Ecto neural progenitor cell (in vitro differentiated cells): ENCODE measurements at regions not wholly inside any gene's neighbourhood (a gene's known extent, or its start where the extent isn't known, plus 50 kb on each side); places are given as distances from the start of the nearest gene placed in this dataset.
"Not testable (repeated sequence)": the region's sequence is repeated elsewhere in the genome, so short reads cannot be mapped to it uniquely, and the experiment has no call there.

Experiments
- DNase-seq: peaks from one replicate; pipeline ENCODE4 v3.0.0-alpha.2; 2018; ENCODE audit warnings: low spot score

DNA sequence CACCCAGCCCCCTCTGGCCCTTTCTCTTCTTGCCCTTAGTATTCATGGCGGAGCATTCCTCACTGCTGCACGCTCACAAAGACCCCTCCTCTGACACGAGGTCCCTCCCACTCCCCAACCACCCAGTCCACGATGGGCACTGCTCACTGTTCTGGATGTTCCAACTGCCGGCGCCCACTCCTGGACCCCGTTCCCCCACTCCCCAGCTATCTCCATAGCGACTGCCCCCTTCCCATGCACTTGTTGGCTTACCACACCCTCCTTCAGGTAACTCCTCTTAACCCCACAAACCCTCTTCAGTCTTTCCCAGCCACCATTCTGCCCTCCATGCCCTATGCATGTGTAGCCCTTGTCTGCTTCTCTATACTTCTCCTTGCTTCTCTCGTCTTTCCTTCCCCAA, 961.5 kb upstream of the DEFB115 start:
- not testable (repeated sequence) for DNase-seq

DNA sequence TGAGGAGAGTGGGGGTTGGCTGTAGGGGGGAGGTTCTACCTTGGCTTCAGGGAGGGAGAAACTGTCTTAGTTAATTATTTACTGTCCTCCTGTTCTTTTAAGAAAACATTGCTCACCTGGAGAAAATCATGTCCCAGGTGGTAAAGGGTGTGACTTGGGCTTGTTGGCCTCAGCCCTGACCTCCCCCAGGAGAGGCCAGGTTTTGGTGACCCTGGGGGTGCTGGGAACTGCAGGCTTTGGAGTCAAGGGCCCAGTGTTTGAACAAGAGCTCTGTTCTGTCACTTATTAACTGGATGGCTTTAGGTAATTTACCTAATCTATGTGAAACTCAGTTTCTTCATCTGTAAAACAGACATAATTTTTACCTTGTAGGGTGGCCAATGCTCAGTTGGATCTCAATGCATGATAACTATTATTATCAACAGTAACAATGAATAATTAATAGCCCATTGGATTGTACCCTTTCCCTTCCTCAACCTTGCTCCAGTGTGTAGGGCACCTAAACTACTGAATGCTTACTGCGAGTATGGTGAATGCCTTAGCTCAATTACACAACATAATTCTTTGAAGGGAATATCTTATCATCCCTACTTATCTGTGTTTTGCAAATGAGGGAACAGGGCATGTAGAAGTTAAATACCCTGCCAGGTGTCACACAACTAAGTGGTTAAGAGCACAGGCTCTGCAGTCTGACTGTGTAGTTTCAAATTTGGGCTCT, 959.4 kb upstream of the DEFB115 start:
- not testable (repeated sequence) for DNase-seq

DNA sequence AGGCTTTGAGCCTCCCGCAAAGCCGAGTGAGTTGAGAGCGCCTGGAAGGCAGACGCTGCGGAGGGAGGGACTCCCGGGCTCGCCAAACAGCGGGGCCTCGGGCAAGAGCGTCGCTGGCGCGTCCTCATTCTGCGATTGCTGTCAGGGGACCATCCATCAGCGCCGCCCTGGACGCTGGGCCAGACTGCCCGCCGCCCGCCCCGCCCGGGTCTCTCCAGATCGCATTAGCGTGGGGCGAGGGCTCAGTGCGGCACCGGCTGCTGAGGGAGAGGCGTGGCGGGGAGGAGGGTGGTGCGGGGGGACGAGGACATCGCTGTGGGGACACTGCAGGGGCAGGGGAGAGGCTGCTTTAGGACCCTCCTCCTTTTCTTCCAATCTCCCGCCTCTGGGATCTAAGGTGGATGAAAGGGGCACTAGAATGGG, 957.2 kb upstream of the DEFB115 start:
- not testable (repeated sequence) for DNase-seq

- not testable (repeated sequence) for DNase-seq
These were observed 954.7 kb upstream of the DEFB115 start for GRCh38 chr20:30302786-30303185.

- DNase-seq: not testable (repeated sequence)
These were observed 947.5 kb upstream of the DEFB115 start for GRCh38 chr20:30309938-30310337.

- DNase-seq: not testable (repeated sequence)
These were observed 947.1 kb upstream of the DEFB115 start for GRCh38 chr20:30310385-30310784.

DNA sequence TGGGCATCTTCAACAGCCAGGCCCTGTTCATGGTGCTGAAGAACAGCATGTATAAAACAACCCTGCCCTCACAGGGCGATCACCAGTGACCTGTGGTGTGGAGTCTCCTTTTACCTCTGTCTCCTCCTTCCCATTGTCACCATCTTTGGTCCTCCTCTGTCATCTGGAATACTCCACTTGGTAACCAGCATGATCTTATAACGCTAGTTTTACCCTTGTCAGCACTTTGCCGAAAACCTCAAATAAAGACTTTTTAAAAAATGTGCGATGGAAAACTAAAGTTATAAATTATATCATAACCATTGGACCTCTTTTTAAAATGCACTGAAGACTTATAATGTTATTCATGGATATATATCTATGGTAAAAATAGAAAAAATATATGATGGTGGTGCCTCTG, 945.2 kb upstream of the DEFB115 start:
- DNase-seq: not testable (repeated sequence)

DNA sequence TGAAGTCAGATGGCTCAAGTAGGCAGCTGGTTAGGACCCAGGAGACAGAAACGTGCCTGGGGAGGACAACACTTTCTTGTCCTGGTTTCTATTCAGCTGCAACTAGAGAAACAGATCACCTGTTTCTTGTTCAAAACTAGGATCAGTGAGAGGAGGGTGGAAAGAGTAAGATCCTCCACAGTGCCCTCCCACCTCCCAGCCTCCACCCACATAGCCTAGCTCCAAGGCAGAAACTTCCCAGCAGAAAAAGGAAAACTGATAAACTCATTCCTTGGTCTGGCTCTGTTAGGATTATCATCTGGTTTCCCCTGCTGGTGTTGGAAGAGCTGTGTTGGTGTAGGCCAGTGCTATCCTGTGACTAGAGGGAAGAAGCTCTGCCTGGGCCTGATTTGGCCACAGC, 943.8 kb upstream of the DEFB115 start:
- not testable (repeated sequence) for DNase-seq

DNA sequence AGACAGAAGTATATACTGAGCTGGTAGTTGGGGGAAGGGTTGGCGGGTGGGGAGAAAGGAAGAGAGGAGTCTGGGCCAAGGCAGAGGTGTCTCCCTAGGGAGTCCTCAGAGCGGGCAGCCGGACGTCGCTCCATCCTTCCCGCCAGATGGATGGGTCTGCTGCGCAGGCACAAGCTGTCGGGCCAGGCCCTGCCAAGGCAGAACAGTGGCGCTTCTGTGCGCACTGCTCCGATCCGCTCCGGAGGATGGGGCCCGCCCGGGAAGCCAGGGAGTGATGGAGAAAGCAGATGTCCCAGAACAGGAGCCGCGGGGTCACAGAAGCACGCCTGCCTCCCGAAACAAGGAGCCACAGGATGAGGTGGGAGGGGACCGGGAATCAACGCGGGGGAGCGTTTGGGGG, 941.4 kb upstream of the DEFB115 start:
- DNase-seq: not testable (repeated sequence)

- DNase-seq: not testable (repeated sequence)
These were observed 940.7 kb upstream of the DEFB115 start for GRCh38 chr20:30316532-30317299.

DNA sequence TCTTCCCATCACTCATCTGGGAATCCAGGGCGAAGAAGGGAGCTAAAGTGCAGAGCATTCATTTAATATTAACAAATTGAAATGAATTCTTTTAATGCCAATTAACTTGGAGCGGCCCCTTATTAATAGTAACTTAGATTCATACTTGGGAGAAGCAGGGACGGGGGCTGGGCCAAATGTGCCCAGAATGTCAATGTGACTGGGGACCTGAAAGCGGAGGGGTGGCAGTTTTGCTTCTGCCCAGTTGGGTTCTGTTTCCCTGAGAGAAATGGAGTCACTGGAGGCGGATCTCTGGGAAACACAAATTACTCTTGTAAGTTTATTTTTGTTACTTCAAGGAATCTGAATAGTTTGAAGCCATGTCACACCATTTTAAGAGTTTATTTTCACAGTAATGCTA, 923.7 kb upstream of the DEFB115 start:
- DNase-seq: not testable (repeated sequence)

GRCh38 chr20:30337556-30337955, 919.9 kb upstream of the DEFB115 start:
- DNase-seq: not testable (repeated sequence)

- DNase-seq: not testable (repeated sequence)
These were observed 908.5 kb upstream of the DEFB115 start for GRCh38 chr20:30348932-30349331.

GRCh38 chr20:30356854-30357467, 900.5 kb upstream of the DEFB115 start:
- DNase-seq: not testable (repeated sequence)

DNA sequence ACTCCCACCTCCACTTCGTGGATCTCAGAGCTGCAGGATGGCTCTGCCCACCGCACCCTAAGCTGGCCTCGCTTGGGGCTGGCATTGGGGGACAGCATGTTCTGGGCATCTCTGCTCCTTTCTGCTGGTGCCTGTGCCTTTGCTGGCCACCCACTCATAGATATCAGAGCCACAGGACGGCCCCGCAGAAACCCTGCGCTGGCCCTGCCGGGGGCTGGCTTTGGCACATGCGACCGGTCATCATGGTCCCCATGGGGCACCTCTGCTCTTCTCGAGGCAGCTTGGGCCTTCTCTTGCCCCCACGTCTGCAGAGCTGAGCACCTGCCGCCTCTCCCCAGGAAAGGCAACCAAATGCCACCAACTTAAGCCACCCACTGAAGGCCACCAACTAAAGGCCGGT, 895.7 kb upstream of the DEFB115 start:
- not testable (repeated sequence) for DNase-seq

- not testable (repeated sequence) for DNase-seq
These were observed 881.1 kb upstream of the DEFB115 start for GRCh38 chr20:30376430-30376766.

- peak; percentile 56 for DNase-seq
These were observed 880.5 kb upstream of the DEFB115 start for GRCh38 chr20:30376767-30377658.

- not testable (repeated sequence) for DNase-seq
These were observed 879.1 kb upstream of the DEFB115 start for GRCh38 chr20:30378317-30378716.

- not testable (repeated sequence) for DNase-seq
These were observed 878.7 kb upstream of the DEFB115 start for GRCh38 chr20:30378721-30379120.

GRCh38 chr20:30384841-30385240, 872.6 kb upstream of the DEFB115 start:
- DNase-seq: not testable (repeated sequence)

- not testable (repeated sequence) for DNase-seq
These were observed 871.4 kb upstream of the DEFB115 start for GRCh38 chr20:30386099-30386498.

- DNase-seq: not testable (repeated sequence)
These were observed 869.6 kb upstream of the DEFB115 start for GRCh38 chr20:30387823-30388222.
